SH-SY5Y (cell line): ENCODE measurements at regions not wholly inside any gene's neighbourhood (a gene's known extent, or its start where the extent isn't known, plus 50 kb on each side); places are given as distances from the start of the nearest gene placed in this dataset.

ENCODE experiments used
- GATA2 ChIP-seq: IDR thresholded peaks from 2 replicates; pipeline ENCODE4 v1.6.1; 2011; ENCODE audit warnings: mild to moderate bottlenecking, low read depth, low read length
- GATA3 ChIP-seq: IDR thresholded peaks from 2 replicates; pipeline ENCODE4 v1.6.1; 2011; ENCODE audit warnings: low read depth, mild to moderate bottlenecking, low read length, moderate library complexity

- TF ChIP-seq GATA3 (no peak), GATA2 (no peak)
Measured at GRCh38 chr6:144335914-144336313, 50.8 kb downstream of the UTRN start.
